ENCODE measurements at regions not wholly inside any gene's neighbourhood (a gene's known extent, or its start where the extent isn't known, plus 50 kb on each side); places are given as distances from the start of the nearest gene placed in this dataset.

DNA sequence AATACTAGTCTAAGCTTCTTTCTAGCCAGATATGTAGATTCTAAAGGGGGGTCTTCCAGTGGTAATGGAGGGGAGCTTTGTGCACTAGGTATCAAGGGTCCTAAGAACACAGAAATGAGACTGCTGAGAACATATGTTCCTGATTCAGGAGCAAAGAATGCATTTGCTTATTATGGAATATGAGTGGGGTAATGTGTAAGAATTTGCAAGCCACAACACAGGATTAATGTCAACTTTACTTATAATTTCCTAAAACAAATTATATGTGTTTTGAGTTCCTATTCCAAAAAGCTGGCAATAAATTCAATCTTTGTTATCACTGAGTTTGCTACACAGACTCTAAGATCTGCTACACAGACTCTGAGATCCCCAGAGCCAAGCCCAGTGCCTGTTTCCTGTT lies 357.0 kb upstream of the PTBP2 start:
- H3K4me2 ChIP-seq (ENCODE audit: control insufficient read depth, extremely low read depth, insufficient read depth, low read depth, low read length), result no peak overlapping the region
- FAIRE-seq, result no peak
- dilution Hi-C loops (cut with MboI; ENCODE audit: extremely low pct_ligation_motif_present, low sequenced_read_pairs), result no loop called here

DNA sequence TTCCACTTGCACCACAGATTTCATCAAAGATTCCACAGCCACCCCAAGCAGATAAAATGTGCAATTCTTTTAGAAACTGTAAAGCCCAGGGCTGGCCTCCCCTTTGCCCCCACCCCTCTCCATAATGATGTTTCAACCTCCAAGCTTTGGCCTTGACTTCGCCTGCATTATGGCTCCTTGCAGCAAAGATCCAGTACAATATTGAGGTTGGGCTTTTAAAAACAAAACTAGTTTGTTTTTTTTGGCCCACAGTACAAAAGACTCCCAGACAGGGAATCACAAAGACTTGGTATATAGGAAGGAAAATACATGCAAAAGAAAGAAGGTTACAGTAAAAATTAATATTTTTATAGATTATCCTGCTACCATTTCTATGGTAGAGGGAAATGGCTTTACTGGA lies 356.5 kb upstream of the PTBP2 start:
- Histone ChIP-seq H3K27ac (ENCODE audit: control insufficient read depth, insufficient read depth, low read length) (no peak overlapping the region), H3K9me1 (ENCODE audit: control insufficient read depth, extremely low read depth, insufficient read depth, low read length) (no peaks in the 10 kb centered on the region), H3K4me2 (ENCODE audit: control insufficient read depth, extremely low read depth, insufficient read depth, low read depth, low read length) (no peak overlapping the region), H4K20me1 (ENCODE audit: control insufficient read depth, extremely low read depth, insufficient read depth, low read length) (no peaks in the 10 kb centered on the region), H3K4me3 (ENCODE audit: control insufficient read depth in 2 of 3, extremely low read depth in 1 of 3, insufficient read depth in 2 of 3, low read depth in 1 of 3, low read length in 3 of 3) (no peak overlapping the region), H3K79me2 (ENCODE audit: control insufficient read depth, insufficient read depth, low read length) (no peaks in the 10 kb centered on the region), H3K9ac (ENCODE audit: control insufficient read depth, extremely low read depth, insufficient read depth, low read length) (no peak overlapping the region), H3K9me3 (ENCODE audit: control insufficient read depth, low read depth, low read length) (no peaks in the 10 kb centered on the region), H3K4me1 (ENCODE audit: control insufficient read depth, extremely low read depth, insufficient read depth, low read length) (peaks cover 21% of the 10 kb centered on the region), H3K27me3 (ENCODE audit: control insufficient read depth, extremely low read depth, insufficient read depth, low read length) (no peaks in the 10 kb centered on the region), H3K36me3 (ENCODE audit: control insufficient read depth in 2 of 2, extremely low read depth in 1 of 2, insufficient read depth in 2 of 2, low read length in 2 of 2) (no peaks in the 10 kb centered on the region), H2AFZ (ENCODE audit: control insufficient read depth, low read length) (no peak overlapping the region)
- DNase-seq (ENCODE audit: low read depth, low spot score) (no peak), FAIRE-seq (no peak)
- TF ChIP-seq, protein P1, sequence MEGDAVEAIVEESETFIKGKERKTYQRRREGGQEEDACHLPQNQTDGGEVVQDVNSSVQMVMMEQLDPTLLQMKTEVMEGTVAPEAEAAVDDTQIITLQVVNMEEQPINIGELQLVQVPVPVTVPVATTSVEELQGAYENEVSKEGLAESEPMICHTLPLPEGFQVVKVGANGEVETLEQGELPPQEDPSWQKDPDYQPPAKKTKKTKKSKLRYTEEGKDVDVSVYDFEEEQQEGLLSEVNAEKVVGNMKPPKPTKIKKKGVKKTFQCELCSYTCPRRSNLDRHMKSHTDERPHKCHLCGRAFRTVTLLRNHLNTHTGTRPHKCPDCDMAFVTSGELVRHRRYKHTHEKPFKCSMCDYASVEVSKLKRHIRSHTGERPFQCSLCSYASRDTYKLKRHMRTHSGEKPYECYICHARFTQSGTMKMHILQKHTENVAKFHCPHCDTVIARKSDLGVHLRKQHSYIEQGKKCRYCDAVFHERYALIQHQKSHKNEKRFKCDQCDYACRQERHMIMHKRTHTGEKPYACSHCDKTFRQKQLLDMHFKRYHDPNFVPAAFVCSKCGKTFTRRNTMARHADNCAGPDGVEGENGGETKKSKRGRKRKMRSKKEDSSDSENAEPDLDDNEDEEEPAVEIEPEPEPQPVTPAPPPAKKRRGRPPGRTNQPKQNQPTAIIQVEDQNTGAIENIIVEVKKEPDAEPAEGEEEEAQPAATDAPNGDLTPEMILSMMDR (optimal IDR thresholded peaks at IDR 0.05 in 1 of 3, IDR thresholded peaks at IDR 0.05 in 1 of 3, conservative IDR thresholded peaks at IDR 0.05 in 1 of 3; ENCODE audit: extremely low read depth in 1 of 3, insufficient read depth in 2 of 3, low read length in 3 of 3), result no peak
- TF ChIP-seq EZH2 (IDR thresholded peaks at IDR 0.05; ENCODE audit: low read length), result no peak
- dilution Hi-C loops (cut with MboI; ENCODE audit: extremely low pct_ligation_motif_present, low sequenced_read_pairs), result no loop called here

More for the DNA sequence above, 357.0 kb upstream of the PTBP2 start:
- Histone ChIP-seq H3K4me3 (ENCODE audit: control insufficient read depth in 2 of 3, extremely low read depth in 1 of 3, insufficient read depth in 2 of 3, low read depth in 1 of 3, low read length in 3 of 3) (no peak overlapping the region), H3K4me1 (ENCODE audit: control insufficient read depth, extremely low read depth, insufficient read depth, low read length) (peaks cover 21% of the 10 kb centered on the region), H3K9ac (ENCODE audit: control insufficient read depth, extremely low read depth, insufficient read depth, low read length) (no peak overlapping the region), H3K27ac (ENCODE audit: control insufficient read depth, insufficient read depth, low read length) (no peak overlapping the region), H3K9me1 (ENCODE audit: control insufficient read depth, extremely low read depth, insufficient read depth, low read length) (no peaks in the 10 kb centered on the region), H2AFZ (ENCODE audit: control insufficient read depth, low read length) (no peak overlapping the region), H3K79me2 (ENCODE audit: control insufficient read depth, insufficient read depth, low read length) (no peaks in the 10 kb centered on the region), H4K20me1 (ENCODE audit: control insufficient read depth, extremely low read depth, insufficient read depth, low read length) (no peaks in the 10 kb centered on the region), H3K9me3 (ENCODE audit: control insufficient read depth, low read depth, low read length) (no peaks in the 10 kb centered on the region), H3K27me3 (ENCODE audit: control insufficient read depth, extremely low read depth, insufficient read depth, low read length) (no peaks in the 10 kb centered on the region), H3K36me3 (ENCODE audit: control insufficient read depth in 2 of 2, extremely low read depth in 1 of 2, insufficient read depth in 2 of 2, low read length in 2 of 2) (no peaks in the 10 kb centered on the region)
- DNase-seq (ENCODE audit: low read depth, low spot score), result no peak
- TF ChIP-seq EZH2 (IDR thresholded peaks at IDR 0.05; ENCODE audit: low read length), result no peak
- TF ChIP-seq, protein P1 (optimal IDR thresholded peaks at IDR 0.05 in 1 of 3, IDR thresholded peaks at IDR 0.05 in 1 of 3, conservative IDR thresholded peaks at IDR 0.05 in 1 of 3; ENCODE audit: extremely low read depth in 1 of 3, insufficient read depth in 2 of 3, low read length in 3 of 3), result no peak

Data from keratinocyte (primary cell).